HG02852 (cell line): ENCODE measurements at regions not wholly inside any gene's neighbourhood (a gene's known extent, or its start where the extent isn't known, plus 50 kb on each side); places are given as distances from the start of the nearest gene placed in this dataset.

Source experiments
- ATAC-seq: cut with Tn5 transposase; IDR thresholded peaks from one replicate; pipeline ENCODE4 v1.9.1; 2021; ENCODE audit warnings: mild to moderate bottlenecking, moderate library complexity; ENCODE audit not compliant: unreplicated experiment

DNA sequence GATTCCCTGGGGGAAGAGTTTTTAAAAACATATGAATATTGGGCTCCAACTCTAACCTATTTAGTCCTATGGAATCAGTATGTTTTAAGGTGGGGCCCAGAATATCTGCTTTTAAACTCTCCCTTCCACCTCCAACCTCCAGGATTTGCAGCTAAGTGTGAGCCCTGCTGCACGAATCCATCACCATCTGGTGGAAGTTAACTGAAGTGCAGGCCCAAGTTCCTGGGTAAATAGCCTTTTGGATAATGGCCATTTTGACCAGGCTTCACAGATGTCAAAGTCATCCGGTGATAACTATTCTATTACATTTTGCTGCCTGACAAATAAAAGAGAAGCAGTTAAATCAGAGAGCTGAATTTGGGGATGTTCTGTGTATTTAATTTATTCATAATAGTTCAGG lies 58.1 kb upstream of the RMST start:
- peak; percentile 90 for ATAC-seq

DNA sequence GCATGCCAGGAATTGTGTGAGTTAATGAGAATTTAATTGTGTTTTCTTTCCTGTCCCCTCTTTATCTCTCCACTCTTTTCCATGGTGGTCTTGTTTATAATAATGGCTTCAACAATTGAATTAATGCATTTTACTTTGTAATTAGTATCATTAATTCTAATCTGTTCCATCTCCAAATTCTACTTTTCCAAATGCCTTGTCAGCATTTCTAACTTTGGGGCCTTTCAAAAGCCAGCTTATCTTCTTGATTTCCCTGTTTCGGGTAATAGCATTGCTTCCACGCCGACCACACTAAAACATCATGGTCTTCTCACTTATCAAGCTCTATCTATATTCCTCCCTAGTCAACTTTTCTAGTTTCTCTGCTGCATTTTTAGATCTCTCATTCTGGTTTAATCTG lies 54.2 kb upstream of the RMST start:
- no peak for ATAC-seq

DNA sequence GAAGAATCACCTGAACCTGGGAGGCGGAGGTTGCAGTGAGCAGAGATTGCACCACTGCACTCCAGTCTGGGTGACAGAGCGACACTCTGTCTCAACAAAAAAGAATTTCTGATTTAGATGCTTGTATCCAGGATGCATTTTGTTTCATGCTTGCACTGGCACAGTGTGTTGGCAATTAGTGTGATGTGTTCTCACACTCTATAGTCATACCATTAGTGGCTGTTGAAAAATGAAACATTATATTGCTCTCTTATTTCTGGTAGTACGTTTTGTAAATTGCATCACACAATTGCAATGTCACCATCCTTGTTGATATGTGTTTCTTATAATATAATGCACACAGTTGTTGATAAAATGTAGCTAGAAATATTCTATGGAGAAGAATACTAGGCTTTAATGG lies 51.3 kb upstream of the RMST start:
- no peak for ATAC-seq
